ENCODE measurements at regions not wholly inside any gene's neighbourhood (a gene's known extent, or its start where the extent isn't known, plus 50 kb on each side); places are given as distances from the start of the nearest gene placed in this dataset.

GRCh38 chr6:6823568-6824224 lies 235.2 kb downstream of the LY86 start:
- no peak for TF ChIP-seq EZH2phosphoT487 (IDR thresholded peaks at IDR 0.05; ENCODE audit: borderline replicate concordance, low read depth, low read length)
- TF ChIP-seq CTCF (conservative IDR thresholded peaks at IDR 0.05; ENCODE audit: low read length), result no peak
- no peaks in the 10 kb centered on the region for H3K9me3 ChIP-seq (ENCODE audit: low read length)
- H4K20me1 ChIP-seq (ENCODE audit: insufficient read depth, low read length), result no peaks in the 10 kb centered on the region
- BruUV-seq (replicated peaks), result no TSS peak
- H3K4me1 ChIP-seq (ENCODE audit: insufficient read depth, low read length, poor library complexity, severe bottlenecking), result no peaks in the 10 kb centered on the region
- ChIA-PET POLR2A (no interaction called here), CTCF (ENCODE audit: unreplicated experiment) (no interaction called here)
- no peaks in the 10 kb centered on the region for H3K9me2 ChIP-seq (ENCODE audit: insufficient read depth, low read length)
- no peaks in the 10 kb centered on the region for H3K79me2 ChIP-seq (ENCODE audit: insufficient read depth, low read depth, low read length)
- no peak overlapping the region for H3K27ac ChIP-seq (ENCODE audit: low read depth, low read length, poor library complexity, severe bottlenecking)
- no peak for DNase-seq (ENCODE audit: low spot score)
- no peak overlapping the region for H2AFZ ChIP-seq (ENCODE audit: low read length)
- intact Hi-C loops (cut with micrococcal nuclease; ENCODE audit: unreplicated experiment), result no loop called here
- H3K4me2 ChIP-seq (ENCODE audit: low read length), result no peak overlapping the region
- H3K4me3 ChIP-seq (ENCODE audit: low read depth, low read length, poor library complexity, severe bottlenecking), result no peak overlapping the region
- no peaks in the 10 kb centered on the region for H3K36me3 ChIP-seq (ENCODE audit: insufficient read depth, low read length)

GRCh38 chr6:6824381-6824780 lies 235.9 kb downstream of the LY86 start:
- Histone ChIP-seq H3K79me2 (ENCODE audit: insufficient read depth, low read depth, low read length) (no peaks in the 10 kb centered on the region), H2AFZ (ENCODE audit: low read length) (no peak overlapping the region), H3K4me2 (ENCODE audit: low read length) (no peak overlapping the region), H3K9me3 (ENCODE audit: low read length) (no peaks in the 10 kb centered on the region), H3K36me3 (ENCODE audit: insufficient read depth, low read length) (no peaks in the 10 kb centered on the region), H4K20me1 (ENCODE audit: insufficient read depth, low read length) (no peaks in the 10 kb centered on the region), H3K27ac (ENCODE audit: low read depth, low read length, poor library complexity, severe bottlenecking) (no peak overlapping the region), H3K4me1 (ENCODE audit: insufficient read depth, low read length, poor library complexity, severe bottlenecking) (no peaks in the 10 kb centered on the region), H3K9me2 (ENCODE audit: insufficient read depth, low read length) (no peaks in the 10 kb centered on the region), H3K4me3 (ENCODE audit: low read depth, low read length, poor library complexity, severe bottlenecking) (no peak overlapping the region)
- no TSS peak for BruUV-seq (replicated peaks)
- intact Hi-C loops (cut with micrococcal nuclease; ENCODE audit: unreplicated experiment), result no loop called here
- no peak for TF ChIP-seq EZH2phosphoT487 (IDR thresholded peaks at IDR 0.05; ENCODE audit: borderline replicate concordance, low read depth, low read length)
- no peak for TF ChIP-seq CTCF (conservative IDR thresholded peaks at IDR 0.05; ENCODE audit: low read length)
- no peak for DNase-seq (ENCODE audit: low spot score)
- POLR2A ChIA-PET, result no interaction called here
- CTCF ChIA-PET (ENCODE audit: unreplicated experiment), result no interaction called here

- Histone ChIP-seq H3K9me3 (ENCODE audit: low read length) (no peaks in the 10 kb centered on the region), H3K4me1 (ENCODE audit: insufficient read depth, low read length, poor library complexity, severe bottlenecking) (no peaks in the 10 kb centered on the region), H3K4me2 (ENCODE audit: low read length) (no peak overlapping the region), H2AFZ (ENCODE audit: low read length) (no peak overlapping the region), H4K20me1 (ENCODE audit: insufficient read depth, low read length) (no peaks in the 10 kb centered on the region), H3K79me2 (ENCODE audit: insufficient read depth, low read depth, low read length) (no peaks in the 10 kb centered on the region), H3K27ac (ENCODE audit: low read depth, low read length, poor library complexity, severe bottlenecking) (no peak overlapping the region), H3K9me2 (ENCODE audit: insufficient read depth, low read length) (no peaks in the 10 kb centered on the region), H3K4me3 (ENCODE audit: low read depth, low read length, poor library complexity, severe bottlenecking) (no peak overlapping the region), H3K36me3 (ENCODE audit: insufficient read depth, low read length) (no peaks in the 10 kb centered on the region)
- ChIA-PET CTCF (ENCODE audit: unreplicated experiment) (interaction anchor here (0.9 kb wide), 1 partner anchor 18 kb away, joined by 3 read pairs; no protein-coding TSS in a partner anchor), POLR2A (interaction anchor here (0.7 kb wide), 1 partner anchor 16 kb away, joined by 4 read pairs; no protein-coding TSS in a partner anchor)
- no TSS peak for BruUV-seq (replicated peaks)
- intact Hi-C loops (cut with micrococcal nuclease; ENCODE audit: unreplicated experiment), result no loop called here
- DNase-seq (ENCODE audit: low spot score), result no peak
- TF ChIP-seq CTCF (conservative IDR thresholded peaks at IDR 0.05; ENCODE audit: low read length), result no peak
- no peak for TF ChIP-seq EZH2phosphoT487 (IDR thresholded peaks at IDR 0.05; ENCODE audit: borderline replicate concordance, low read depth, low read length)
Observed at GRCh38 chr6:6825193-6825784, 236.8 kb downstream of the LY86 start.
